ENCODE measurements at regions not wholly inside any gene's neighbourhood (a gene's known extent, or its start where the extent isn't known, plus 50 kb on each side); places are given as distances from the start of the nearest gene placed in this dataset.

GRCh38 chr5:148909040-148909439 lies 82.6 kb downstream of the ADRB2 start:
- H3K9me3 ChIP-seq (ENCODE audit: low read length), result no peaks in the 10 kb centered on the region
- H3F3A ChIP-seq (ENCODE audit: insufficient read depth, low read length, poor library complexity, severe bottlenecking), result no peaks in the 10 kb centered on the region
- H4K20me1 ChIP-seq (ENCODE audit: insufficient read depth), result no peaks in the 10 kb centered on the region
- H3K27me3 ChIP-seq (ENCODE audit: insufficient read depth, low read depth, low read length), result no peaks in the 10 kb centered on the region
- H3K9ac ChIP-seq (ENCODE audit: low read length), result no peak overlapping the region
- H3K4me2 ChIP-seq (ENCODE audit: low read length), result no peak overlapping the region
- no peaks in the 10 kb centered on the region for H3K79me2 ChIP-seq (replicated peaks; ENCODE audit: insufficient read depth, low read length)
- no peak for TF ChIP-seq EP300 (conservative IDR thresholded peaks at IDR 0.05; ENCODE audit: poor library complexity, severe bottlenecking)
- no peak overlapping the region for H3K4me3 ChIP-seq (ENCODE audit: low read length)
- no peak overlapping the region for H3K27ac ChIP-seq (ENCODE audit: low read length)
- H2AFZ ChIP-seq (ENCODE audit: low read depth, low read length), result no peak overlapping the region
- H3K9me2 ChIP-seq (ENCODE audit: insufficient read depth, low read length), result no peaks in the 10 kb centered on the region
- no peaks in the 10 kb centered on the region for H3K36me3 ChIP-seq (ENCODE audit: insufficient read depth, low read length)

GRCh38 chr5:148909766-148910165 lies 83.4 kb downstream of the ADRB2 start:
- Histone ChIP-seq H4K20me1 (ENCODE audit: insufficient read depth) (no peaks in the 10 kb centered on the region), H3K27me3 (ENCODE audit: insufficient read depth, low read depth, low read length) (no peaks in the 10 kb centered on the region), H2AFZ (ENCODE audit: low read depth, low read length) (no peak overlapping the region), H3K36me3 (ENCODE audit: insufficient read depth, low read length) (no peaks in the 10 kb centered on the region), H3K9me3 (ENCODE audit: low read length) (no peaks in the 10 kb centered on the region), H3F3A (ENCODE audit: insufficient read depth, low read length, poor library complexity, severe bottlenecking) (no peaks in the 10 kb centered on the region), H3K4me3 (ENCODE audit: low read length) (no peak overlapping the region), H3K4me2 (ENCODE audit: low read length) (no peak overlapping the region), H3K9me2 (ENCODE audit: insufficient read depth, low read length) (no peaks in the 10 kb centered on the region), H3K79me2 (replicated peaks; ENCODE audit: insufficient read depth, low read length) (no peaks in the 10 kb centered on the region), H3K9ac (ENCODE audit: low read length) (no peak overlapping the region), H3K27ac (ENCODE audit: low read length) (no peak overlapping the region)
- TF ChIP-seq POLR2AphosphoS5 (IDR thresholded peaks at IDR 0.05) (no peak), CTCF (IDR thresholded peaks at IDR 0.05; ENCODE audit: poor library complexity, severe bottlenecking) (no peak), SMC3 (conservative IDR thresholded peaks at IDR 0.05; ENCODE audit: poor library complexity) (no peak), EZH2 (IDR thresholded peaks at IDR 0.05; ENCODE audit: borderline replicate concordance, insufficient read depth, low read length, poor library complexity, severe bottlenecking) (no peak)

- H3K9me3 ChIP-seq (ENCODE audit: low read length), result no peaks in the 10 kb centered on the region
- no peaks in the 10 kb centered on the region for H3K27me3 ChIP-seq (ENCODE audit: insufficient read depth, low read depth, low read length)
- no peaks in the 10 kb centered on the region for H3K79me2 ChIP-seq (replicated peaks; ENCODE audit: insufficient read depth, low read length)
- H3K27ac ChIP-seq (ENCODE audit: low read length), result no peak overlapping the region
- TF ChIP-seq MXI1 (conservative IDR thresholded peaks at IDR 0.05; ENCODE audit: poor library complexity, severe bottlenecking), result no peak
- no peak for TF ChIP-seq EZH2 (IDR thresholded peaks at IDR 0.05; ENCODE audit: borderline replicate concordance, insufficient read depth, low read length, poor library complexity, severe bottlenecking)
- no peak for TF ChIP-seq REST (IDR thresholded peaks at IDR 0.05; ENCODE audit: borderline replicate concordance)
- TF ChIP-seq SMC3 (conservative IDR thresholded peaks at IDR 0.05; ENCODE audit: poor library complexity), result no peak
- no peak for TF ChIP-seq RAD21 (conservative IDR thresholded peaks at IDR 0.05)
- H3K4me2 ChIP-seq (ENCODE audit: low read length), result no peak overlapping the region
- H4K20me1 ChIP-seq (ENCODE audit: insufficient read depth), result no peaks in the 10 kb centered on the region
- H3F3A ChIP-seq (ENCODE audit: insufficient read depth, low read length, poor library complexity, severe bottlenecking), result no peaks in the 10 kb centered on the region
- no peaks in the 10 kb centered on the region for H3K36me3 ChIP-seq (ENCODE audit: insufficient read depth, low read length)
- H3K9me2 ChIP-seq (ENCODE audit: insufficient read depth, low read length), result no peaks in the 10 kb centered on the region
- H3K9ac ChIP-seq (ENCODE audit: low read length), result no peak overlapping the region
- no peak overlapping the region for H2AFZ ChIP-seq (ENCODE audit: low read depth, low read length)
- no peak overlapping the region for H3K4me3 ChIP-seq (ENCODE audit: low read length)
Observed at GRCh38 chr5:148910216-148910615, 83.8 kb downstream of the ADRB2 start.
